ENCODE measurements at regions not wholly inside any gene's neighbourhood (a gene's known extent, or its start where the extent isn't known, plus 50 kb on each side); places are given as distances from the start of the nearest gene placed in this dataset.
A peak's percentile ranks its signal among the peaks of the same experiment; 100 is the strongest.
"Not testable (repeated sequence)": the region's sequence is repeated elsewhere in the genome, so short reads cannot be mapped to it uniquely, and the experiment has no call there.

DNA sequence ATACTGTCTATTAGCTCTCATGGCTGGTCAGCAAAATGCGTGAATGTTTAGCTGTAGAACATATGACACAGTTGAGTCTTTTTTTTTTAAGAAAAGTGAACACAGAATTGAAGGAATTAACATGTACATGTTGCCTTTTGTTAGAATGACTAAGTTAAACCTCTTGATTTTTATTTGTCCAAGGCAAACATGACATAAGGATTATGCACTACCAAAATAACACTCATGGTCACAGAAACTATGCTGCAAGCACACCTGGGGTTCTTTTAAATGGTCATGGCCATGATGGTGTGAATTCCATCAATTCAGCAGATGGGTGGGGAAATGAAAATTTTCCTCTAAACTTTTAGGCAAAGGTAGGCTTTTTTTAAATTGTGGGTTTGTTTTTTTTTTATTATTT, 80.1 kb upstream of the CXCL13 start:
- Histone ChIP-seq H3K4me2 (no peak overlapping the region), H3K4me3 (no peak overlapping the region), H3K9me3 (ENCODE audit: insufficient read depth, low read depth) (no peaks in the 10 kb centered on the region), H3K79me2 (ENCODE audit: low read depth) (no peaks in the 10 kb centered on the region), H4K20me1 (ENCODE audit: insufficient read depth) (no peaks in the 10 kb centered on the region), H2AFZ (no peak overlapping the region), H3K4me1 (replicated peaks; ENCODE audit: insufficient read depth) (no peaks in the 10 kb centered on the region), H3K9me2 (ENCODE audit: insufficient read depth) (no peaks in the 10 kb centered on the region), H3K36me3 (ENCODE audit: low read depth) (no peaks in the 10 kb centered on the region), H3F3A (ENCODE audit: insufficient read depth, low read depth) (no peaks in the 10 kb centered on the region), H3K27ac (no peak overlapping the region), H3K27me3 (ENCODE audit: insufficient read depth, low read depth) (no peaks in the 10 kb centered on the region)
- ChIA-PET POLR2A (ENCODE audit: unreplicated experiment) (no interaction called here), CTCF (no interaction called here)
- intact Hi-C loops (cut with micrococcal nuclease; ENCODE audit: unreplicated experiment), result no loop called here
- TF ChIP-seq EZH2 (IDR thresholded peaks at IDR 0.05; ENCODE audit: low read depth), result no peak
- TF ChIP-seq, protein P1, sequence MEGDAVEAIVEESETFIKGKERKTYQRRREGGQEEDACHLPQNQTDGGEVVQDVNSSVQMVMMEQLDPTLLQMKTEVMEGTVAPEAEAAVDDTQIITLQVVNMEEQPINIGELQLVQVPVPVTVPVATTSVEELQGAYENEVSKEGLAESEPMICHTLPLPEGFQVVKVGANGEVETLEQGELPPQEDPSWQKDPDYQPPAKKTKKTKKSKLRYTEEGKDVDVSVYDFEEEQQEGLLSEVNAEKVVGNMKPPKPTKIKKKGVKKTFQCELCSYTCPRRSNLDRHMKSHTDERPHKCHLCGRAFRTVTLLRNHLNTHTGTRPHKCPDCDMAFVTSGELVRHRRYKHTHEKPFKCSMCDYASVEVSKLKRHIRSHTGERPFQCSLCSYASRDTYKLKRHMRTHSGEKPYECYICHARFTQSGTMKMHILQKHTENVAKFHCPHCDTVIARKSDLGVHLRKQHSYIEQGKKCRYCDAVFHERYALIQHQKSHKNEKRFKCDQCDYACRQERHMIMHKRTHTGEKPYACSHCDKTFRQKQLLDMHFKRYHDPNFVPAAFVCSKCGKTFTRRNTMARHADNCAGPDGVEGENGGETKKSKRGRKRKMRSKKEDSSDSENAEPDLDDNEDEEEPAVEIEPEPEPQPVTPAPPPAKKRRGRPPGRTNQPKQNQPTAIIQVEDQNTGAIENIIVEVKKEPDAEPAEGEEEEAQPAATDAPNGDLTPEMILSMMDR (conservative IDR thresholded peaks at IDR 0.05), result no peak
- BruUV-seq (replicated peaks), result no TSS peak
- no peak for DNase-seq

DNA sequence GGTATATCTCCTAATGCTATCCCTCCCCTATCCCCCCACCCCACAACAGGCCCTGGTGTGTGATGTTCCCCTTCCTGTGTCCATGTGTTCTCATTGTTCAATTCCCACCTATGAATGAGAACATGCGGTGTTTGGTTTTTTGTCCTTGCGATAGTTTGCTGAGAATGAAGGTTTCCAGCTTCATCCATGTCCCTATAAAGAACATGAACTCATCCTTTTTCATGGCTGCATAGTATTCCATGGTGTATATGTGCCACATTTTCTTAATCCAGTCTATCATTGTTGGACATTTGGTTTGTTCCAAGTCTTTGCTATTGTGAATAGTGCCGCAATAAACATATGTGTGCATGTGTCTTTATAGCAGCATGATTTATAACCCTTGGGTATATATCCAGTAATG, 77.7 kb upstream of the CXCL13 start:
- H3K4me2 ChIP-seq; BruUV-seq (replicated peaks); CTCF ChIA-PET; DNase-seq; H3K36me3 ChIP-seq (ENCODE audit: low read depth); H3K9me2 ChIP-seq (ENCODE audit: insufficient read depth); H3K9me3 ChIP-seq (ENCODE audit: insufficient read depth, low read depth); H3K27ac ChIP-seq; H2AFZ ChIP-seq; POLR2A ChIA-PET (ENCODE audit: unreplicated experiment); H4K20me1 ChIP-seq (ENCODE audit: insufficient read depth); H3K27me3 ChIP-seq (ENCODE audit: insufficient read depth, low read depth); H3K79me2 ChIP-seq (ENCODE audit: low read depth); H3K4me3 ChIP-seq; H3K4me1 ChIP-seq (replicated peaks; ENCODE audit: insufficient read depth); H3F3A ChIP-seq (ENCODE audit: insufficient read depth, low read depth); intact Hi-C loops (cut with micrococcal nuclease; ENCODE audit: unreplicated experiment): not testable (repeated sequence)

DNA sequence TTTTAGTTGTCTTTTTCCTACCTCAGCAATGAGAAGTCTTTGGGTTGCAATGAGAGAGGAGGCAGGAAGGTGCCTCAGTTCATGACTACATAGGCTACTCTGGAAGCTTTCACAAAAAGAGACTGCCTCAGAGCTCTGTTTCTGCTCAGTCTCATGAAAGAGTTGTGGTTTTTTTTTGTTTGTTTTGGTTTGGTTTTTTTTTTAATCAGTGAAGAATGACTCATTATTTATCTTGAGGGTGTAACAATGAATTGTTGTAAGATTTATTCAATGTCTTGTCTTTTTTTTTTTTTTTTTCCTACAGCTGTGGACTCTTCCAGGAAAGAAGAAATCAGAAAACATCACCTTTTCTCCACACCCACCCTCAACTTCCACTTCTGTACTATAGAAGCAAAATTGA, 67.5 kb upstream of the CXCL13 start:
- Histone ChIP-seq H3K4me1 (replicated peaks; ENCODE audit: insufficient read depth) (peaks cover 24% of the 10 kb centered on the region), H3K79me2 (ENCODE audit: low read depth) (no peaks in the 10 kb centered on the region), H4K20me1 (ENCODE audit: insufficient read depth) (no peaks in the 10 kb centered on the region; the same call in 1 of the 2 replicates), H2AFZ (no peak overlapping the region), H3K9me3 (ENCODE audit: insufficient read depth, low read depth) (no peaks in the 10 kb centered on the region), H3K4me3 (no peak overlapping the region), H3K4me2 (peak overlapping the region; percentile 64), H3K9me2 (ENCODE audit: insufficient read depth) (no peaks in the 10 kb centered on the region), H3F3A (ENCODE audit: insufficient read depth, low read depth) (peaks cover 15% of the 10 kb centered on the region), H3K27me3 (ENCODE audit: insufficient read depth, low read depth) (no peaks in the 10 kb centered on the region), H3K27ac (peak overlapping the region; percentile 54), H3K36me3 (ENCODE audit: low read depth) (no peaks in the 10 kb centered on the region)
- ChIA-PET CTCF (interaction anchor here (0.6 to 0.7 kb wide), 4 partner anchors 28 to 348 kb away, joined by 4 to 7 read pairs (median 6); no protein-coding TSS in a partner anchor), POLR2A (ENCODE audit: unreplicated experiment) (no interaction called here)
- BruUV-seq (replicated peaks), result no TSS peak
- intact Hi-C loops (cut with micrococcal nuclease; ENCODE audit: unreplicated experiment), result loop anchor here (2.0 kb wide), 2 partner anchors 41 to 49 kb away; no protein-coding TSS in a partner anchor
- no peak for TF ChIP-seq EZH2 (IDR thresholded peaks at IDR 0.05; ENCODE audit: low read depth)
- TF ChIP-seq, protein P1 (conservative IDR thresholded peaks at IDR 0.05), result no peak
- DNase-seq, result peak; percentile 4 to 91

DNA sequence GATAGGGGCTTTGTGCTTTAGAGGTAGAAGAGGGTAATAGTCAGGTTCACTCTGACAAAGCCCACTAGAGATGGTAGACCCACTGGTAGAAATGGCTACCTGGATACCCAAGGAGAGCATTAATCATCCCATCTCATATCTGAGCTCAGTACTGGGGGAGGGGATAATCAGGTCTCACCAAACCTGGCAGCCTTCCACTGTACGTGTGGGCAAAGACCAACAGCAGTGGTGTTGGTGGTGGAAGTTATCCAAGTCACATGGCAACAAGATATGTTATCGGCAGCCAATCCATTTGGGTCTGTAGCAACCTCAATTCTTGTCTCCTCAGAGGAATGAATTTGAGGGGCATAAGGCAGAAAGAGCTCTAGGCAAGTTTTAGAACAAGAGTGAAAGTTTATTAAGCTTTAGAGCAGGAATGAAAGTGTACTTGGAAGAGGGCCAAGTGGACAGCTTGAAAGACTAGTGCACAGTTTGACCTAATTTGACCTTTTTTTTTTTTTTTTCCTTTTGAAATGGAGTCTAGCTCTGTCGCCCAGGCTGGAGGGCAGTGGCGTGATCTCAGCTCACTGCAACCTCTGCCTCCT, 67.0 kb upstream of the CXCL13 start:
- no TSS peak for BruUV-seq (replicated peaks)
- H3K9me2 ChIP-seq (ENCODE audit: insufficient read depth), result no peaks in the 10 kb centered on the region
- H3K27ac ChIP-seq, result peak overlapping the region; percentile 54
- no peaks in the 10 kb centered on the region for H3K27me3 ChIP-seq (ENCODE audit: insufficient read depth, low read depth)
- no peaks in the 10 kb centered on the region for H3K79me2 ChIP-seq (ENCODE audit: low read depth)
- H3F3A ChIP-seq (ENCODE audit: insufficient read depth, low read depth), result peaks cover 15% of the 10 kb centered on the region
- peaks cover 24% of the 10 kb centered on the region for H3K4me1 ChIP-seq (replicated peaks; ENCODE audit: insufficient read depth)
- ChIA-PET CTCF (no interaction called here), POLR2A (ENCODE audit: unreplicated experiment) (interaction anchor here (0.6 kb wide), 1 partner anchor 1390 kb away, joined by 9 read pairs; no protein-coding TSS in a partner anchor)
- TF ChIP-seq, protein P1 (conservative IDR thresholded peaks at IDR 0.05), result no peak
- no peak for TF ChIP-seq EZH2 (IDR thresholded peaks at IDR 0.05; ENCODE audit: low read depth)
- peak; percentile 56 to 65 for DNase-seq
- H3K9me3 ChIP-seq (ENCODE audit: insufficient read depth, low read depth), result no peaks in the 10 kb centered on the region
- H3K4me3 ChIP-seq, result no peak overlapping the region
- H2AFZ ChIP-seq, result no peak overlapping the region; the same call in 1 of the 2 replicates
- intact Hi-C loops (cut with micrococcal nuclease; ENCODE audit: unreplicated experiment), result loop anchor here (2.0 kb wide), 2 partner anchors 40 to 48 kb away; no protein-coding TSS in a partner anchor
- no peaks in the 10 kb centered on the region for H3K36me3 ChIP-seq (ENCODE audit: low read depth)
- peak overlapping the region; percentile 64 for H3K4me2 ChIP-seq
- H4K20me1 ChIP-seq (ENCODE audit: insufficient read depth), result no peaks in the 10 kb centered on the region; the same call in 1 of the 2 replicates

All from PC-9 (cell line).